ENCODE measurements at regions not wholly inside any gene's neighbourhood (a gene's known extent, or its start where the extent isn't known, plus 50 kb on each side); places are given as distances from the start of the nearest gene placed in this dataset.
"Not testable (repeated sequence)": the region's sequence is repeated elsewhere in the genome, so short reads cannot be mapped to it uniquely, and the experiment has no call there.

- H2BK12ac ChIP-seq (ENCODE audit: low read depth, low read length); H4K91ac ChIP-seq (replicated peaks; ENCODE audit: insufficient read length, low read length); H3K14ac ChIP-seq (ENCODE audit: insufficient read length); H2BK120ac ChIP-seq (replicated peaks; ENCODE audit: low read depth, low read length); H4K5ac ChIP-seq (ENCODE audit: insufficient read length, low read depth, low read length); H4K8ac ChIP-seq (ENCODE audit: extremely low read depth, insufficient read depth, low read length); H2AFZ ChIP-seq (ENCODE audit: low read length); H3K9ac ChIP-seq (replicated peaks in 1 of 4; ENCODE audit: extremely low read depth in 1 of 4, low read depth in 3 of 4, low read length in 3 of 4); H2BK20ac ChIP-seq (ENCODE audit: low read length); H3K23ac ChIP-seq (ENCODE audit: insufficient read length); FAIRE-seq; H3K4me1 ChIP-seq (replicated peaks in 1 of 4; ENCODE audit: control insufficient read depth in 3 of 4, insufficient read depth in 4 of 4, low read length in 3 of 4); H3K56ac ChIP-seq (replicated peaks; ENCODE audit: insufficient read length, low read depth, low read length); H3K18ac ChIP-seq (ENCODE audit: extremely low read depth, low read length); H3K23me2 ChIP-seq (ENCODE audit: low read depth, low read length); H3K79me2 ChIP-seq (ENCODE audit: control insufficient read depth in 1 of 2, insufficient read depth in 2 of 2, low read length in 2 of 2); H4K20me1 ChIP-seq (replicated peaks in 1 of 2; ENCODE audit: control insufficient read depth in 1 of 2, insufficient read depth in 2 of 2, low read length in 2 of 2); H2AK5ac ChIP-seq (ENCODE audit: low read depth, low read length); H3K9me3 ChIP-seq (ENCODE audit: insufficient read depth in 2 of 2, low read depth in 1 of 2, low read length in 1 of 2); H3K27me3 ChIP-seq (replicated peaks in 1 of 4; ENCODE audit: control insufficient read depth in 3 of 4, extremely low read depth in 1 of 4, insufficient read depth in 3 of 4, low read length in 3 of 4); H2BK15ac ChIP-seq (ENCODE audit: low read length); H3K79me1 ChIP-seq (ENCODE audit: low read depth, low read length); H2BK5ac ChIP-seq (ENCODE audit: low read depth, low read length); H3K4ac ChIP-seq (replicated peaks; ENCODE audit: insufficient read length, low read depth, low read length); H3K36me3 ChIP-seq (ENCODE audit: control insufficient read depth in 2 of 4, insufficient read depth in 4 of 4, low read length in 3 of 4): not testable (repeated sequence)
- WGBS, 2 experiments (ENCODE audit: extremely low coverage in 1 of 2, insufficient coverage in 1 of 2, insufficient read length in 1 of 2, insufficient replicate concordance in 2 of 2, low coverage in 1 of 2, low lambda C conversion rate in 2 of 2, missing lambda C conversion rate in 1 of 2) = 78% methylated on average over 14 of the region's 14 CpGs; no CpG with 5 or more reads in 1 of the 2 experiments
- DNase-seq (ENCODE audit: low read depth in 1 of 2, low spot score in 2 of 2) = peak in 1 of 2 experiments; percentile 53
- H3K4me3 ChIP-seq (ENCODE audit: extremely low read depth in 1 of 4, insufficient read depth in 2 of 4, low read depth in 3 of 4, low read length in 4 of 4) = peak overlapping the region in 1 of 4 experiments; percentile 17; a peak in 1 of 8 replicates
- peak overlapping the region; percentile 36; the same call in 1 of the 2 replicates for H3K27ac ChIP-seq (ENCODE audit: low read depth, low read length)
- TF ChIP-seq YY1 (IDR thresholded peaks at IDR 0.05; ENCODE audit: low read depth, low read length) = 0 out of 2 replicates have a peak, but pooled peaks have one; percentile 48
- POLR2A ChIA-PET (ENCODE audit: partially characterized antibody) = interaction anchor here (0.7 to 1.4 kb wide), 4 partner anchors 10 to 320 kb away, joined by 3 to 4 read pairs (median 4); no protein-coding TSS in a partner anchor
- CTCF ChIA-PET (ENCODE audit: partially characterized antibody) = interaction anchor here (1.1 kb wide), 1 partner anchor 19 kb away, joined by 3 read pairs; no protein-coding TSS in a partner anchor
- peak overlapping the region in 1 of 2 experiments; percentile 23; a peak in 1 of 4 replicates for H3K4me2 ChIP-seq (ENCODE audit: insufficient read depth in 1 of 2, low read depth in 2 of 2, low read length in 2 of 2)
Observed at GRCh38 chr7:122238729-122239128, 65.8 kb downstream of the FEZF1 start.

- H3K56ac ChIP-seq (replicated peaks; ENCODE audit: insufficient read length, low read depth, low read length); FAIRE-seq; H3K36me3 ChIP-seq (ENCODE audit: control insufficient read depth in 2 of 4, insufficient read depth in 4 of 4, low read length in 3 of 4); H4K8ac ChIP-seq (ENCODE audit: extremely low read depth, insufficient read depth, low read length); H3K9me3 ChIP-seq (ENCODE audit: insufficient read depth in 2 of 2, low read depth in 1 of 2, low read length in 1 of 2); H3K79me1 ChIP-seq (ENCODE audit: low read depth, low read length); H3K4ac ChIP-seq (replicated peaks; ENCODE audit: insufficient read length, low read depth, low read length); H2BK120ac ChIP-seq (replicated peaks; ENCODE audit: low read depth, low read length); H4K91ac ChIP-seq (replicated peaks; ENCODE audit: insufficient read length, low read length); H2BK12ac ChIP-seq (ENCODE audit: low read depth, low read length); H4K5ac ChIP-seq (ENCODE audit: insufficient read length, low read depth, low read length); H3K79me2 ChIP-seq (ENCODE audit: control insufficient read depth in 1 of 2, insufficient read depth in 2 of 2, low read length in 2 of 2); H3K9ac ChIP-seq (replicated peaks in 1 of 4; ENCODE audit: extremely low read depth in 1 of 4, low read depth in 3 of 4, low read length in 3 of 4); H4K20me1 ChIP-seq (replicated peaks in 1 of 2; ENCODE audit: control insufficient read depth in 1 of 2, insufficient read depth in 2 of 2, low read length in 2 of 2); H2AK5ac ChIP-seq (ENCODE audit: low read depth, low read length); H3K23ac ChIP-seq (ENCODE audit: insufficient read length); H2AFZ ChIP-seq (ENCODE audit: low read length); H3K23me2 ChIP-seq (ENCODE audit: low read depth, low read length); H3K18ac ChIP-seq (ENCODE audit: extremely low read depth, low read length); H2BK5ac ChIP-seq (ENCODE audit: low read depth, low read length); DNase-seq (ENCODE audit: low read depth in 1 of 2, low spot score in 2 of 2); H2BK20ac ChIP-seq (ENCODE audit: low read length); H3K14ac ChIP-seq (ENCODE audit: insufficient read length); H2BK15ac ChIP-seq (ENCODE audit: low read length); H3K27me3 ChIP-seq (replicated peaks in 1 of 4; ENCODE audit: control insufficient read depth in 3 of 4, extremely low read depth in 1 of 4, insufficient read depth in 3 of 4, low read length in 3 of 4); H3K4me1 ChIP-seq (replicated peaks in 1 of 4; ENCODE audit: control insufficient read depth in 3 of 4, insufficient read depth in 4 of 4, low read length in 3 of 4): not testable (repeated sequence)
- ChIA-PET CTCF (ENCODE audit: partially characterized antibody) (interaction anchor here (1.1 kb wide), 1 partner anchor 19 kb away, joined by 3 read pairs; no protein-coding TSS in a partner anchor), POLR2A (ENCODE audit: partially characterized antibody) (interaction anchor here (1.1 to 1.4 kb wide), 2 partner anchors 17 to 321 kb away, joined by 3 to 4 read pairs; no protein-coding TSS in a partner anchor)
- peak overlapping the region in 2 of 4 experiments; percentile 17 to 24; a peak in 2 of 8 replicates for H3K4me3 ChIP-seq (ENCODE audit: extremely low read depth in 1 of 4, insufficient read depth in 2 of 4, low read depth in 3 of 4, low read length in 4 of 4)
- peak overlapping the region in 1 of 2 experiments; percentile 23; a peak in 1 of 4 replicates for H3K4me2 ChIP-seq (ENCODE audit: insufficient read depth in 1 of 2, low read depth in 2 of 2, low read length in 2 of 2)
- WGBS, 2 experiments (ENCODE audit: extremely low coverage in 1 of 2, insufficient coverage in 1 of 2, insufficient read length in 1 of 2, insufficient replicate concordance in 2 of 2, low coverage in 1 of 2, low lambda C conversion rate in 2 of 2, missing lambda C conversion rate in 1 of 2) = 92% methylated on average over 13 of the region's 13 CpGs; no CpG with 5 or more reads in 1 of the 2 experiments
- peak overlapping the region; percentile 36; the same call in 1 of the 2 replicates for H3K27ac ChIP-seq (ENCODE audit: low read depth, low read length)
Observed at GRCh38 chr7:122238297-122238696, 66.3 kb downstream of the FEZF1 start.
